ENCODE measurements at regions not wholly inside any gene's neighbourhood (a gene's known extent, or its start where the extent isn't known, plus 50 kb on each side); places are given as distances from the start of the nearest gene placed in this dataset.

DNA sequence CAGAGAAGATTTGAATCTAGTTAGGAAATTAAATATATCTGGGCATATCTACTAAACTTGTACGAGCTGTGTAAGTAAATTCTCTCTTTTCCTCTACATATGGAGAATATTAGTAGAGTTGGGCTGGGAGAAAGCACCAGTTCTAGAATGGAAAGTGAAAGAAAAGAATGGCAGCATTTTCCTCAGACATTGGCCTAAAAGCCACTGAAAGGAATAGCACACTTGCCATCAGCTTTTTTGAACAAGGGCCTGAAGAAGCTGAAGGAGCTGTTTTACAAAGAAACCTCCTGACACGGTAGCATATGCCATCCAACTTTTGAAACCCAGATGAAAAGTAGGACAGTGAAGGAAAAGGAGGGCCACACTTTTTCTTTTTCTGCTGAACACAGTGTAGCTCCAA is 1563.7 kb upstream of the TENM4 start:
- TF ChIP-seq, protein P1, sequence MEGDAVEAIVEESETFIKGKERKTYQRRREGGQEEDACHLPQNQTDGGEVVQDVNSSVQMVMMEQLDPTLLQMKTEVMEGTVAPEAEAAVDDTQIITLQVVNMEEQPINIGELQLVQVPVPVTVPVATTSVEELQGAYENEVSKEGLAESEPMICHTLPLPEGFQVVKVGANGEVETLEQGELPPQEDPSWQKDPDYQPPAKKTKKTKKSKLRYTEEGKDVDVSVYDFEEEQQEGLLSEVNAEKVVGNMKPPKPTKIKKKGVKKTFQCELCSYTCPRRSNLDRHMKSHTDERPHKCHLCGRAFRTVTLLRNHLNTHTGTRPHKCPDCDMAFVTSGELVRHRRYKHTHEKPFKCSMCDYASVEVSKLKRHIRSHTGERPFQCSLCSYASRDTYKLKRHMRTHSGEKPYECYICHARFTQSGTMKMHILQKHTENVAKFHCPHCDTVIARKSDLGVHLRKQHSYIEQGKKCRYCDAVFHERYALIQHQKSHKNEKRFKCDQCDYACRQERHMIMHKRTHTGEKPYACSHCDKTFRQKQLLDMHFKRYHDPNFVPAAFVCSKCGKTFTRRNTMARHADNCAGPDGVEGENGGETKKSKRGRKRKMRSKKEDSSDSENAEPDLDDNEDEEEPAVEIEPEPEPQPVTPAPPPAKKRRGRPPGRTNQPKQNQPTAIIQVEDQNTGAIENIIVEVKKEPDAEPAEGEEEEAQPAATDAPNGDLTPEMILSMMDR (IDR thresholded peaks at IDR 0.05; ENCODE audit: low read depth, low read length, poor library complexity, severe bottlenecking) = no peak
- no peak for TF ChIP-seq EZH2phosphoT487 (IDR thresholded peaks at IDR 0.05; ENCODE audit: borderline replicate concordance, low read length)
